Fibroblast of villous mesenchyme (primary cell): ENCODE measurements at regions not wholly inside any gene's neighbourhood (a gene's known extent, or its start where the extent isn't known, plus 50 kb on each side); places are given as distances from the start of the nearest gene placed in this dataset.

Experiments
- DNase-seq: peaks from one replicate; pipeline ENCODE4 v3.0.0-alpha.2; 2010; ENCODE audit warnings: low read depth
- H3K4me3 ChIP-seq: 2 replicates; pipeline ENCODE4 v1.5.1; 2011; ENCODE audit warnings: low read depth, mild to moderate bottlenecking, low read length
- CTCF ChIP-seq: IDR thresholded peaks from 2 replicates; pipeline ENCODE4 v1.5.1; 2012; ENCODE audit warnings: low read depth, mild to moderate bottlenecking, low read length; ENCODE audit not compliant: insufficient read depth

GRCh38 chr6:21529431-21529830 lies 64.1 kb upstream of the SOX4 start:
- H3K4me3 ChIP-seq: no peak overlapping the region
- TF ChIP-seq CTCF: no peak
- no peak for DNase-seq

GRCh38 chr6:21531393-21531792 lies 62.2 kb upstream of the SOX4 start:
- TF ChIP-seq CTCF: no peak
- no peak for DNase-seq
- no peak overlapping the region for H3K4me3 ChIP-seq

- DNase-seq: no peak
Measured at GRCh38 chr6:21533678-21534077, 59.9 kb upstream of the SOX4 start.

GRCh38 chr6:21536280-21536766 lies 57.2 kb upstream of the SOX4 start:
- DNase-seq: no peak
- TF ChIP-seq CTCF: no peak
- H3K4me3 ChIP-seq: no peak overlapping the region

More at GRCh38 chr6:21533678-21534077, 59.9 kb upstream of the SOX4 start:
- TF ChIP-seq CTCF: no peak
- no peak overlapping the region for H3K4me3 ChIP-seq

GRCh38 chr6:21537637-21538036 lies 55.9 kb upstream of the SOX4 start:
- no peak for DNase-seq
- no peak overlapping the region for H3K4me3 ChIP-seq
- no peak for TF ChIP-seq CTCF

- DNase-seq: no peak
- TF ChIP-seq CTCF: no peak
- no peak overlapping the region for H3K4me3 ChIP-seq
Measured at GRCh38 chr6:21538186-21538798, 55.3 kb upstream of the SOX4 start.

- no peak for TF ChIP-seq CTCF
- H3K4me3 ChIP-seq: no peak overlapping the region
- no peak for DNase-seq
Measured at GRCh38 chr6:21539621-21540100, 53.9 kb upstream of the SOX4 start.
